ENCODE measurements at regions not wholly inside any gene's neighbourhood (a gene's known extent, or its start where the extent isn't known, plus 50 kb on each side); places are given as distances from the start of the nearest gene placed in this dataset.
A peak's percentile ranks its signal among the peaks of the same experiment; 100 is the strongest.

DNA sequence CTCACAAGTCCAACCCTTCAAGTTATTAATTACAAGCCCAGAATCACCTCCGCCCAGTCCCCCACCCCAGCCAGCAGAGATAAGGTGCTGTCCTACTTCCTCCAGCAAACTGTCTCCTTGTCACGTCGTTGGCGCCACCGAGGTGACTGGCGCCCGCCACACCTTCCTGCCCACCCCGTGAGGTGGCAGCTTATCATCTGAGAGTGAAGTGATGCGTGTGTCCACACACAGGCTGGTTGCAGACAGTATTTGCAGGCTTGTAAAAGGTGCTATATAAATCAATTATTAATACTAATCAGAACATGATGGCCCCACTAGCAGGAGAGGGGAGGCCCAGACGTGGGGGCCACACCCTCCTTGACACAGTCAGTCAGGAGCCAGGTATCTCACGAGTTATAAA is 786.6 kb upstream of the TBX3 start:
- Histone ChIP-seq H3K4me3 (ENCODE audit: low read length) (no peak overlapping the region), H3K9me3 (ENCODE audit: insufficient read depth, low read depth, low read length) (no peaks in the 10 kb centered on the region), H3K27ac (ENCODE audit: low read length) (no peak overlapping the region), H3K27me3 (ENCODE audit: insufficient read depth, low read length) (no peaks in the 10 kb centered on the region), H3K36me3 (ENCODE audit: insufficient read depth, low read depth, low read length) (no peaks in the 10 kb centered on the region), H3K4me1 (ENCODE audit: insufficient read depth, low read length) (no peaks in the 10 kb centered on the region), H3K9ac (ENCODE audit: low read depth, low read length) (no peak overlapping the region)

DNA sequence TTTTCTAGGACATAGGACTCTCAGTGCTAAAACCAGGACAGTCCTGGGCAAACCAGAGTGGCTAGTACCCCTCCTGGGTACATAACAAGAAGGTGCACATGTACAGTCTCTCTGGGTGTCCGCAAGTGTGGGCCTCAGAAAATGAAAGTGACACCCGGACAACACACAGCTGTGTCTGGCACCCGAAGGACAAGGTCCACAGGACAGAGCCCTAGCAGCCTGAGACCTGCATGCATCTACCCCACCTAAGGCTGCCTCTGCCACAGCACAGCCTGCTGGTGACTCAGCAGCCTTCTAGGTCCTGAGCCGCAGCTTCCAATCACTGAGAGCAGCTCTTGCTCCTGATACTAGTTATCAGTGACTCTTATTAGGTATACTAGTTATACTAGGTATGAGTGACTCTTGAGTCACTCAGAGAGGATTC is 784.1 kb upstream of the TBX3 start:
- Histone ChIP-seq H3K27me3 (ENCODE audit: insufficient read depth, low read length) (no peaks in the 10 kb centered on the region), H3K4me3 (ENCODE audit: low read length) (no peak overlapping the region), H3K9me3 (ENCODE audit: insufficient read depth, low read depth, low read length) (no peaks in the 10 kb centered on the region), H3K4me1 (ENCODE audit: insufficient read depth, low read length) (no peaks in the 10 kb centered on the region), H3K9ac (ENCODE audit: low read depth, low read length) (no peak overlapping the region), H3K27ac (ENCODE audit: low read length) (no peak overlapping the region), H3K36me3 (ENCODE audit: insufficient read depth, low read depth, low read length) (no peaks in the 10 kb centered on the region)

DNA sequence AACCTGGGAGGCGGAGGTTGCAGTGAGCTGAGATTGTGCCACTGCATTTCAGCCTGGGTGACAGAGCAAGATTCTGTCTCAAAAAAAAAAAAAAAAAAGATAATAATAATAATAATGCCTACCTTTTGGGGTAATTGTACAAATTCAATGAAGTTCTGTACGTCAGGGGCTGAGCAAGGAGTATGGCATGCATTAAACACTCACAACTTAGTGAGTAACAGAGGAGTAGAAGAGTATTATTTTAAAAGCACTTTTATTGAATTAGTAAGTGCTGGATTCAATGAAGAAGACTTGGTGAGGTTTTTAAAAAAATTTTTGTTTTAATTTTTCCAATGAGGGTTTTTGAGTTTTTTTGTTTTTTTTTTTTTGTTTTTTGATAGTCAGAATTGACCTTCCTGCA is 783.6 kb upstream of the TBX3 start:
- no peaks in the 10 kb centered on the region for H3K27me3 ChIP-seq (ENCODE audit: insufficient read depth, low read length)
- H3K27ac ChIP-seq (ENCODE audit: low read length): no peak overlapping the region
- no peaks in the 10 kb centered on the region for H3K4me1 ChIP-seq (ENCODE audit: insufficient read depth, low read length)
- H3K4me3 ChIP-seq (ENCODE audit: low read length): no peak overlapping the region
- H3K36me3 ChIP-seq (ENCODE audit: insufficient read depth, low read depth, low read length): no peaks in the 10 kb centered on the region
- H3K9me3 ChIP-seq (ENCODE audit: insufficient read depth, low read depth, low read length): no peaks in the 10 kb centered on the region
- no peak overlapping the region for H3K9ac ChIP-seq (ENCODE audit: low read depth, low read length)

DNA sequence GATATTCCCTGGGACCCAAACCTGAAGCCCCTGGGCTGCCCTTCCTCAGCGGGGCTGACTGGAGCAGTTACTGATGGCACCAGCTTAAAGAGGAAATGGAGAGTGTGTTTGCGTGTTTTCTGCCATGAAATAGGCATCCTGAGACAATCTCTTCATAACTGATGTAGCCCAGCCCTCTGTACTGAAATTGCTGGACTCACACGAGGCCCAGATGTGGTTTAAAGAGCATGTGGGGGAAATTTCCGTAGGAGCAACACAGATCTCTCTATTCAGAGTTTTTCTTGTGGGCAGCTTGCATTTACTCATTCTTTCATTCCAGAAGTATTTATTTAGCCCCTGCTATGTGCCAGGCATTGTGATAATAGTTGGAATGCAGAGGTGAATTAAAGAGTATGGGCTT is 782.1 kb upstream of the TBX3 start:
- no peak overlapping the region for H3K9ac ChIP-seq (ENCODE audit: low read depth, low read length)
- H3K4me1 ChIP-seq (ENCODE audit: insufficient read depth, low read length): no peaks in the 10 kb centered on the region
- no peaks in the 10 kb centered on the region for H3K27me3 ChIP-seq (ENCODE audit: insufficient read depth, low read length)
- H3K9me3 ChIP-seq (ENCODE audit: insufficient read depth, low read depth, low read length): no peaks in the 10 kb centered on the region
- no peak overlapping the region for H3K27ac ChIP-seq (ENCODE audit: low read length)
- no peak overlapping the region for H3K4me3 ChIP-seq (ENCODE audit: low read length)
- H3K36me3 ChIP-seq (ENCODE audit: insufficient read depth, low read depth, low read length): no peaks in the 10 kb centered on the region

DNA sequence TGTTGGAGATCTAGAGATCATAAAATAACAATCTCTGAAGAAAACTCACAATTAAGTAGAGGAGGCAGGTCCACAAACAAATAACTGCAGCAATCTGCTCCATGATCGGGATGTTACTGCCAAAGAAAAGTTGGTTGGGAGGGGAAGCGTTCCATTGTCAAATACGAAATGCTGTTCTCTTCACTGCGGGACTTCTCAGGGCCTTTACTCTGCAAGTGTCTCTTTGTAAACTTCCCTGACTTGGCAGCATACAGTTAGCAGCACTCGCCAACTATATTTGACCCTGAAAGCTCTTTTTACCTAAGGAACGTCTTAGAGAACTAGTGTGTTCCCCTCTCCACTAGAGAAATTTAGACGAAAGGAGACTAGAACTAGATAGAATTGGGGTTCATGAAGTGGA is 780.7 kb upstream of the TBX3 start:
- no peaks in the 10 kb centered on the region for H3K4me1 ChIP-seq (ENCODE audit: insufficient read depth, low read length)
- H3K4me3 ChIP-seq (ENCODE audit: low read length): no peak overlapping the region
- no peak overlapping the region for H3K27ac ChIP-seq (ENCODE audit: low read length)
- H3K36me3 ChIP-seq (ENCODE audit: insufficient read depth, low read depth, low read length): no peaks in the 10 kb centered on the region
- no peaks in the 10 kb centered on the region for H3K27me3 ChIP-seq (ENCODE audit: insufficient read depth, low read length)
- no peak overlapping the region for H3K9ac ChIP-seq (ENCODE audit: low read depth, low read length)
- no peaks in the 10 kb centered on the region for H3K9me3 ChIP-seq (ENCODE audit: insufficient read depth, low read depth, low read length)

DNA sequence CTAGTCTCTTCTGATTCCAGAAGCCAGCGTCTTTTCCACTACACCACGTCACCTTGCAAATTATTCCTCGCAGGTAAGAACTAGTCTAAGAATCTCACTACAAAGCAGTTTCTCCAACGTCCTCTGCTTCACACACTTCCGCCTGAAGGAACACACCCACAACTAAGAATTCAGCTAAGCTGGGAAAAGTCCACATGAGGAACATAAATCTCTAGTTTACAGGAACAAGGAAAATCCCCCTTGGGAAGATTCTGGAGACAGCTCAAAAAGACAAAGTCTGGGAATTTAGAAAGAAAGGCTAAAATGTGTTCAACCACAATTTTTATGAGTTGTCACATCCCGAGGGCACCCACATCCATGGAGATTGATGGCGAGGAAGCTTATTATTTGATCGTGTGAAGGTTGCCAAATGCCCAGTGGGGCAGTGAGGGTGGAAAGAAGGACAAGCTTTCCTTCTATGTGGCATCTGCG is 780.2 kb upstream of the TBX3 start:
- no peaks in the 10 kb centered on the region for H3K4me1 ChIP-seq (ENCODE audit: insufficient read depth, low read length)

DNA sequence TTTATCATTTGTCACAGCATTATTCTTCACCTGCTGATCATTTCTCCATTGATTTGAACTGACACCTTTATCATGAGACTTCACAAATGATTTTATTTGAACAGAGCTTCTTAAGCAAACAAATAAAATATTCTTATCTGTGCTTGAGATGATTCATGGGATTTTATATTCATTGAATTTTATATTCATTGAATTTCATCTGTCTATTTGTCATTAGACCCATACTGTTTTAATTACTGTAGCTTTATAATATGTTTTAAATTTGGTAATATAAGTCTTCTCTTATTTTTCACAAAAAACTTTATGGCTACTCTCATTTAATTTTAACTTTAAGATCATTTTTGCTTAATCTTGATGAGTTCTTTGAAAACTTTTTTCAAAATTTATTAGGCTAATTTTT is 777.4 kb upstream of the TBX3 start:
- H3K36me3 ChIP-seq (ENCODE audit: insufficient read depth, low read depth, low read length): no peaks in the 10 kb centered on the region
- H3K27me3 ChIP-seq (ENCODE audit: insufficient read depth, low read length): no peaks in the 10 kb centered on the region
- H3K4me1 ChIP-seq (ENCODE audit: insufficient read depth, low read length): no peaks in the 10 kb centered on the region
- no peak overlapping the region for H3K4me3 ChIP-seq (ENCODE audit: low read length)
- H3K9ac ChIP-seq (ENCODE audit: low read depth, low read length): no peak overlapping the region
- H3K27ac ChIP-seq (ENCODE audit: low read length): no peak overlapping the region
- H3K9me3 ChIP-seq (ENCODE audit: insufficient read depth, low read depth, low read length): no peaks in the 10 kb centered on the region

More for the DNA sequence above, 780.2 kb upstream of the TBX3 start:
- Histone ChIP-seq H3K27me3 (ENCODE audit: insufficient read depth, low read length) (no peaks in the 10 kb centered on the region), H3K4me3 (ENCODE audit: low read length) (no peak overlapping the region), H3K9me3 (ENCODE audit: insufficient read depth, low read depth, low read length) (no peaks in the 10 kb centered on the region), H3K36me3 (ENCODE audit: insufficient read depth, low read depth, low read length) (no peaks in the 10 kb centered on the region), H3K27ac (ENCODE audit: low read length) (no peak overlapping the region), H3K9ac (ENCODE audit: low read depth, low read length) (no peak overlapping the region)

DNA sequence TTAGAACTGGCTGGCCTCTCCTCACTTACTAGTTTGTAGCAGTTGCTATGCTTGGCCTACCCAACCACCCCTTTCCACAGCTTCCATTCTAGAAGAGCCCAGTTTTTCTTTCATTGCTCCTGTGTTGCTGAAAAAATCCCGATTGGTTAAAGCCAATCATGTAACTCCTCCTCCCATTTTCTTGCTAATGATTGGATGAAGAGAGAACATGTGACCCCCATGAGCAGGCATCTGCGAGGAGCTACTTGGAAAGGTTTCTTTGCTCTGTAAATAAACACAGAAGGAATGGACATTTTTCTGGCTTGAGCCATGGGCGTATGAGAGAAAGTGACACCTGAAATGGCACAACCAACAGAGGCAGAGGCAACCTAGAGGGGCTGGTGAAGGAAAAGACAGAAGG is 773.8 kb upstream of the TBX3 start:
- no peak overlapping the region for H3K27ac ChIP-seq (ENCODE audit: low read length)
- H3K9me3 ChIP-seq (ENCODE audit: insufficient read depth, low read depth, low read length): no peaks in the 10 kb centered on the region
- H3K27me3 ChIP-seq (ENCODE audit: insufficient read depth, low read length): peaks cover 8% of the 10 kb centered on the region
- H3K4me1 ChIP-seq (ENCODE audit: insufficient read depth, low read length): peaks cover 4% of the 10 kb centered on the region; the same call in 1 of the 2 replicates
- H3K9ac ChIP-seq (ENCODE audit: low read depth, low read length): no peak overlapping the region
- H3K36me3 ChIP-seq (ENCODE audit: insufficient read depth, low read depth, low read length): no peaks in the 10 kb centered on the region
- no peak overlapping the region for H3K4me3 ChIP-seq (ENCODE audit: low read length)

DNA sequence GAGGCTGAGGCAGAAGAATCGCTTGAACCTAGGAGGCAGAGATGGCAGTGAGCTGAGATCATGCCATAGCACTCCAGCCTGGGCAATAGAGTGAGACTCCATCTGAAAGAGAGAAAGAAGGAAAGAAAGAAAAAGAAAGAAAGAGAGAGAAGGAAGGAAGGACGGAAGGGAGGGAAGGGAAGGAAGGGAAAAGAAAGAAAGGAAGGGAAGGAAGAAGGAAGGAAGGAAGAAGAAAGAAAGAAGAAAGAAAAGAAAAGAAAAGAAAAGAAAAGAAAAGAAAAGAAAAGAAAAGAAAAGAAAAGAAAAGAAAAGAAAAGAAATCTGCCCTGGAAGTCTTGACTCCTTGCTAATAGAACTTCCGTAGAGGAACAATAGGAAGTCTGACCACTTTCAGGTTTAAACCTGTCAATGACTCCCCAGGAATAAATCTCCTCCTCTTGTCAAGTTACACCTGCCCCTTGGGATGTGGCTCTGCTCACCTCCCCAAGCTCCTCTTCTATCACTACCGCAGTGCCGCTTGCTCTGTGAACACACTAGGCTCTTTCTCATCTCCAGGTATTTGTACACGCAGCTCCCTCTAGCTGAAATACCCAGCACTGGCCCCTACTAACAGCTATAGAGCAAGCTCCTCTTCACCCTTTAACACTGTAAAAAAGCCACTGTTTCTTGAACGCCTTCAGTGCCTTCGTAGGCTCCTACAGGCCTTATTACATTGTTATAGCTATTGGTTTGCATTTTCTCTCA is 773.1 kb upstream of the TBX3 start:
- Histone ChIP-seq H3K9ac (ENCODE audit: low read depth, low read length) (no peak overlapping the region), H3K36me3 (ENCODE audit: insufficient read depth, low read depth, low read length) (no peaks in the 10 kb centered on the region)

DNA sequence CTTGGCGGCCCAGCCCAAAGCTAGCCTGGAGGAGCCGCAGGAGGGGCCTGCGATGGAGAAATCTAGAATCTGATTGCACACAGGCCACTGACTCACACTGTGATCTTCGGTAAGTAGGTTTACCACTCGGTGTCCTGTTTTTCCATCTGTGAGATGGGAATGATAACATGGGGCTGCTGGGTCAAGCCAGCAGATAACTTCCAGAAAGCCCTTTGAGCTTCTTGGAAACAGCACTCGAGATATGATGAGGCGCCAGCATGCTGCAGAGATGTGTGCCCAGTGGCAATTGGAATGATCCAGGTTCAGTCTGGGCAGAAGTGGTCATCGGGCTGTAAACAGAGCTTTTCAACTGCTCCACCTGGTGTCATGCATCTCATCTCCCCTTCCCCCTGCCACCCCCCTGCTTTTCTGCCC is 771.3 kb upstream of the TBX3 start:
- H3K9me3 ChIP-seq (ENCODE audit: insufficient read depth, low read depth, low read length): no peaks in the 10 kb centered on the region
- no peak overlapping the region for H3K4me3 ChIP-seq (ENCODE audit: low read length)
- peaks cover 29% of the 10 kb centered on the region for H3K27me3 ChIP-seq (ENCODE audit: insufficient read depth, low read length)
- H3K27ac ChIP-seq (ENCODE audit: low read length): no peak overlapping the region
- H3K4me1 ChIP-seq (ENCODE audit: insufficient read depth, low read length): peaks cover 21% of the 10 kb centered on the region
- H3K9ac ChIP-seq (ENCODE audit: low read depth, low read length): no peak overlapping the region
- no peaks in the 10 kb centered on the region for H3K36me3 ChIP-seq (ENCODE audit: insufficient read depth, low read depth, low read length)

More for the DNA sequence above, 773.1 kb upstream of the TBX3 start:
- H3K9me3 ChIP-seq (ENCODE audit: insufficient read depth, low read depth, low read length): no peaks in the 10 kb centered on the region
- H3K4me3 ChIP-seq (ENCODE audit: low read length): no peak overlapping the region
- H3K27me3 ChIP-seq (ENCODE audit: insufficient read depth, low read length): peaks cover 15% of the 10 kb centered on the region
- no peak overlapping the region for H3K27ac ChIP-seq (ENCODE audit: low read length)
- peaks cover 8% of the 10 kb centered on the region; the same call in 1 of the 2 replicates for H3K4me1 ChIP-seq (ENCODE audit: insufficient read depth, low read length)

DNA sequence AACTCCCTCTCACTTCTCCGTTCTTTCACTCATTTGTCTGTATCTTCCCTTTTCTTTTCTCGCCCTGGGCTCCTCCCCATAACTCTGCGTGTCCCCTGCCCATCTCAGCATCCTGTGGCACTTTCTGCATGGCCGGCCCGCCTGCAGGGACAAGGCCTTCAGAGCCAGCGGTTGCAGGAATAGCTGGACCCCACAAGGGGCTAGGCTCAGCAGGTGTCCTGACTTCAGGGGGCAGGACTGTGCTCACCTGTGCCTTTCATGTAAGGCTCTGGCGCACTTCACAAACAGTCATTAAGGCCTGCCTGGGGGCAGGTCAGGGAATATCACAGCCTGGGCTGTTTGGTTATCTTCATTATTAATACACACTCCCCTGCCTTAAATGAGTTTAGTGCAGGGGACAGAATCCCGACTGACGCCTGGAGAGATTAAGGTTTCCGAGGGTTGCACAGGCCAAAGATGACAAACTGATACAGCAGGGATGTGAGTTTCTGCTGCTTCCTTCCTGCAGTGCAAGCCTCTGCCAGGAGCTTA is 768.8 kb upstream of the TBX3 start:
- Histone ChIP-seq H3K9ac (ENCODE audit: low read depth, low read length) (peak overlapping the region; percentile 57; the same call in 1 of the 2 replicates), H3K27me3 (ENCODE audit: insufficient read depth, low read length) (peaks cover 38% of the 10 kb centered on the region), H3K4me1 (ENCODE audit: insufficient read depth, low read length) (peaks cover 31% of the 10 kb centered on the region), H3K9me3 (ENCODE audit: insufficient read depth, low read depth, low read length) (no peaks in the 10 kb centered on the region), H3K27ac (ENCODE audit: low read length) (no peak overlapping the region), H3K4me3 (ENCODE audit: low read length) (peak overlapping the region; percentile 74), H3K36me3 (ENCODE audit: insufficient read depth, low read depth, low read length) (no peaks in the 10 kb centered on the region)

Measured in iPS-20b (cell line).